Fibroblast of lung (primary cell): ENCODE measurements at regions not wholly inside any gene's neighbourhood (a gene's known extent, or its start where the extent isn't known, plus 50 kb on each side); places are given as distances from the start of the nearest gene placed in this dataset.

Experiments used
- CTCF ChIP-seq, 2 donors: IDR thresholded peaks in 1 of 2; conservative IDR thresholded peaks in 1 of 2; 1 replicate in 1 of 2; 2 replicates in 1 of 2; pipeline ENCODE4 v1.5.1; 2011 to 2012; ENCODE audit warnings: low read length in 2 of 2, control low read depth in 1 of 2, inconsistent platforms in 1 of 2, low read depth in 1 of 2, mild to moderate bottlenecking in 1 of 2
- EZH2 ChIP-seq: IDR thresholded peaks from 2 replicates; pipeline ENCODE4 v1.5.1; 2012; ENCODE audit warnings: low read length, control low read depth, mild to moderate bottlenecking; ENCODE audit errors: missing control alignments

- TF ChIP-seq CTCF (conservative IDR thresholded peaks at IDR 0.05 in 1 of 2, IDR thresholded peaks at IDR 0.05 in 1 of 2; ENCODE audit: low read depth in 1 of 2, low read length in 2 of 2) (no peak), EZH2 (no peak)
Observed at GRCh38 chr5:130724658-130725057, 440.4 kb downstream of the HINT1 start.
